Skeletal muscle tissue (tissue), 3 donors: ENCODE measurements at regions not wholly inside any gene's neighbourhood (a gene's known extent, or its start where the extent isn't known, plus 50 kb on each side); places are given as distances from the start of the nearest gene placed in this dataset.
"Not testable (repeated sequence)": the region's sequence is repeated elsewhere in the genome, so short reads cannot be mapped to it uniquely, and the experiment has no call there.

Experiments
- H3K27ac ChIP-seq: one replicate; pipeline ENCODE4 v1.7.0; 2013; ENCODE audit warnings: mild to moderate bottlenecking, low read depth, low read length, inconsistent platforms
- H3K27me3 ChIP-seq, 3 donors: one replicate each; pipeline ENCODE4 v1.7.0; 2013; ENCODE audit warnings: low read length in 3 of 3; ENCODE audit not compliant: control insufficient read depth in 3 of 3, insufficient read depth in 3 of 3
- H3K36me3 ChIP-seq, 3 donors: one replicate each; pipeline ENCODE4 v1.7.0; 2013; ENCODE audit warnings: low read length in 3 of 3; ENCODE audit not compliant: control insufficient read depth in 3 of 3, insufficient read depth in 3 of 3
- H3K4me1 ChIP-seq, 3 donors: one replicate each; pipeline ENCODE4 v1.7.0; 2013; ENCODE audit warnings: low read length in 3 of 3, mild to moderate bottlenecking in 3 of 3; ENCODE audit not compliant: control insufficient read depth in 3 of 3, insufficient read depth in 3 of 3
- H3K4me3 ChIP-seq, 3 donors: one replicate each; pipeline ENCODE4 v1.7.0; 2013; ENCODE audit warnings: low read length in 3 of 3
- H3K9ac ChIP-seq, 3 donors: one replicate each; pipeline ENCODE4 v1.7.0; 2013; ENCODE audit warnings: low read length in 3 of 3, mild to moderate bottlenecking in 3 of 3, moderate library complexity in 2 of 3, low read depth in 1 of 3
- H3K9me3 ChIP-seq, 3 donors: one replicate each; pipeline ENCODE4 v1.7.0; 2013; ENCODE audit warnings: low read length in 3 of 3; ENCODE audit not compliant: control insufficient read depth in 3 of 3
- donor health status: Osteomylitis.

DNA sequence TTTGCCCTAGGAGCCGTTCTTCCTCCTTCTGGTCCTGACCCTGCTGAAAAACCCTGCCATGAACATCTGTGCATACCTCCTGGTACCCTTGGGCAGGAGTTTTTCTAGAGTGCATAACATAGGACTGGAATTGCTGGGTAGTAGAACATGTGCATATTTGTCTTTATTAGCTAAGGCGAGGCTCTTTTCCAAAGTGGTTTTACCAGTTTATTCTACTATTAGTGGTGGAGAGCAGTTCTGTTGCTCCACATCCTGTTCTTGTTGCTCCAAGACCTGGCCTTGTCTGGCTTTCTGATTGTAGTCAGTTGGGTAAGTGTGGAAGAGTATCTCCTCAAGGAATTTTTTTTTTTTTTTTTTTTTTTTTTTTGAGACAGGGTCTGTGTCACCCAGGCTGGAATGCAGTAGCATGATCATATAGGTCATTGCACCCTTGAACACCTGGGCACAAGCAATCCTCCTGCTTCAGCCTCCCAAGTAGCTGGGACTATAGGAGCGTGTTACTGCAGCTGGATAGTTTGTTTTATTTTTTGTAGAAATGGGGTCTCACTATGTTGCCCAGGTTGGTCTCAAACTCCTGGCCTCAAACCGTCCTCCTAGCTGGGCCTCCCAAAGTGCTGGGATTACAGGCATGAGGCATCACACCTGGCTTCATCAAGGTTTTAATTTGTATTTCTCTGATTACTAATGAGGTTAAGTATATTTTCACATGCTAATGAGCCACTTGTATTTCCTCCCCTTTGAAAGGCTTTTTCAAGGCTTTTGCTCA is 85.2 kb downstream of the SPRY4 start:
- Histone ChIP-seq H3K27ac (no peak overlapping the region), H3K4me1 (no peaks in the 10 kb centered on the region), H3K4me3 (no peak overlapping the region), H3K9me3 (no peaks in the 10 kb centered on the region), H3K27me3 (peaks cover 0 to 4% (median 0%) of the 10 kb centered on the region in 3 donors), H3K36me3 (no peaks in the 10 kb centered on the region), H3K9ac (no peak overlapping the region)

DNA sequence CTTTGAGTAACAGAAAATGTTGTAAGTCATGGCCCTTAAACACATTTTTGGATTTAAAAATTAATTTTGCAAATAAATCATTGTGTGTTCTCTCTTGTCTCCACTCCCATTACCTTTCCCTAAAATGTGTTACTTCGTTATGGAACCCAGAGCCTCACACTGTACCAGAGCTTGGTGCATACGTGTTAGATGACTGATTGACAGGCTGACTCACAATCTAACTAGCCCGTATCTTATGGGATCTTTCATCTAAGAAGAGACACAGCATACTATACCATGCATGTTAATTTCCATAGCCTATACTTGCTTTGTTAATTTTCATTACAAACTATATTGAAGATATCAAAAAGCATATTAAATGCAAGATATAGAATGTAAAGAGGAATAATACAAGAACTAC is 87.1 kb downstream of the SPRY4 start:
- no peaks in the 10 kb centered on the region for H3K4me1 ChIP-seq
- no peak overlapping the region for H3K4me3 ChIP-seq
- H3K9me3 ChIP-seq, result no peaks in the 10 kb centered on the region
- no peak overlapping the region for H3K9ac ChIP-seq
- peaks cover 0 to 4% (median 0%) of the 10 kb centered on the region in 3 donors for H3K27me3 ChIP-seq
- no peaks in the 10 kb centered on the region for H3K36me3 ChIP-seq
- H3K27ac ChIP-seq, result no peak overlapping the region

DNA sequence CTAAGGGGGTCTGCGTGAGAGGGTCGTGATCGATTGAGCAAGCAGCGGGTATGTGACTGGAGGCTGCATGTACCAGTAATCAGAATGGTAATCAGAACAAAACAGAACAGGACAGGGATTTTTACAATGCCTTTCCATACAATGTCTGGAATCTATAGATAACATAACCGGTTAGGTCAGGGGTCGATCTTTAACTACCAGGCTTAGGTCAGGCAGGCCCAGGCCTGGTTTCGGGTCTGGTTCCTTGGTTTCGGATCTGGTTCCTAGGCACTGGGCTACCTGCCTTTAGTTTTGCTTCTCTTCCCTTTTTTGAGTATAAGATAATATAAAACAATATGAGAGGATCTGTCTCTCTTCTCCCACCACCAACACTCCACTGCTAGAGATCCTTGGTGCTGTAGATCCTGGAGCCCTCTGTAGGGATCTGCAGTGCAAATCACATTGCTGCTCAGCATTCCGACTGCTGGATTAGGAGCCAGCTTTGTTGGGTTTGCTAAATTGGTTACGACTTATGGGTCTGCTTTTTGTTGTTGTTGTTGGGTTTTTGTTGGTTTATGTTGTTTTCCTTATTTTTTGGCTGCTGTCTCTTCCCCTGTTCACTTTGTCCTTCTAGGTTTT is 88.0 kb downstream of the SPRY4 start:
- H3K9ac ChIP-seq, H3K27me3 ChIP-seq, H3K36me3 ChIP-seq, H3K4me3 ChIP-seq, H3K9me3 ChIP-seq, H3K4me1 ChIP-seq, H3K27ac ChIP-seq: not testable (repeated sequence)

DNA sequence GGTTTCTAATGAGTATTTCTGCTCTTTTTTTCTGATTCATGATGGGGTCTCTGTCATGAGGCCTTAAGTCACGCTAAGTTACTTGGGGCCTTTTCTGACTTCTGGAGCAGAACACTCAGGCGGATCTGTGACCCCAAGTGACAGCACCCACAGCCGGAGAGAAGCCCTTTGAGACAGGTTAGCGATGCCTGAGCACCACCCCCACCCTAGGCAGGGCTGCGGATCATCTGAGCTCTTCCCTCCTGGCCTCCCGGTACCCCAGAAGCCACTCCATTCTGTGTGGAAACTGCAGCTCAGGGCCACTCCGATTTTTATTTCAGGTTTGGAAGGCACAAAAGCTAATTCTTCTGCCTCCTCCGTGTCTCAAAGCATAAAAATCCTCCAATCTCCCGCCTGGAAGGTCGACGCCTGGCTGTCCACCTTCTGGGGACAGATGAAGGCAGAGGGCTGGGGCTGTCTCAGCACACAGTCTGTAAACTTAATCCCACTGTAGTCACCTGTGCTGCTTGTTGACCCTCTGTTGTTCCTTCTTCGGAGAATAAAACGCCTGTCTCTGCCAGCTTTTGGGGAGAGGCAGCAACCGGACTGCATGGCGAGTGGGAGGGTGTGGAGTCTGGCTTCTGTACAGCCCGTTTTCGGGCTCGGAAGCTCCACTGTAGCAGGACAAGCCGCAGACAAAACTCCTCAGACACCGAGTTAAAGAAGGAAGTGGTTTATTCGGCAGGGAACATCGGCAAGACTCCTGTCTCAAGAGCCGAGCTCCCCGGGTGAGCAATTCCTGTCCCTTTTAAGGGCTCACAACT is 88.8 kb downstream of the SPRY4 start:
- H3K4me1 ChIP-seq, result no peaks in the 10 kb centered on the region
- H3K4me3 ChIP-seq, result no peak overlapping the region
- peaks cover 0 to 4% (median 0%) of the 10 kb centered on the region in 3 donors for H3K27me3 ChIP-seq
- H3K27ac ChIP-seq, result no peak overlapping the region
- H3K9me3 ChIP-seq, result no peaks in the 10 kb centered on the region
- H3K36me3 ChIP-seq, result no peaks in the 10 kb centered on the region
- H3K9ac ChIP-seq, result no peak overlapping the region

DNA sequence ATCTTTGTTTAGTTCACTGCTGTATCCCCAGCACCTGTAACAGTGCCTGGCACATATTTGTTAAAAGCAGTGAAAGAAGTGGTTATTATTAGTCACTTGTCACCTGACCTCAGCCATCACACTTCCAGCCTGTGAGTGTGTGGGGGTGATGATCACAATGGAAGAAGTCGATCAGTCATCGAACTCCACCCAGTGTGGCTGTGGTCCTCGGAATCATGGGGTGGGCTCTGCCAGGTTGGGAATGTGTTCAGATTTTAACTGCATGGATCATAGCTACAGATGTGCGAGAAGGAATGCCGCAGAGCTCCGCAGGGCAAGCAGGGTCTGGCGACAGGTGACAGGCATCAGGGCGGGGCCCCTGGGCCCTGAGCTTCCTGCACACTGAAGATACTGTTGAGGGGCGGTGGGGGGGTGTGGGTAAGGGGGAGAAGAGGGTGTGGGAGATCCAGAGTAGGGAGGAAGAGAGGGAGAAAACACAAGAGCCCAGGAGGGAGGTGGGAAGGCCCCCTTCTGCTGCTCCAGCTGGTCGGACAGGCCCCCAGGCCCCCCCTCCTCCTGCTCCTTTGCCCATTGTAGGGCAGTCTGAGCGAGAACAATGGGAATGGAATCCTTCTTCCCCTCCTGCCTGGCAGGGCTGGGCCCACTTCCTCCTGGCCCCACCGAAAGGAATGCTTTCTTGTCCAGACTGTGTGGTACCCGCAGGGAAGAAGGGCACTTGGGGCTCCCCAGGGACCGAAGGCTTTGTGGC is 89.6 kb downstream of the SPRY4 start:
- Histone ChIP-seq H3K9me3 (no peaks in the 10 kb centered on the region), H3K27ac (no peak overlapping the region), H3K9ac (no peak overlapping the region)

DNA sequence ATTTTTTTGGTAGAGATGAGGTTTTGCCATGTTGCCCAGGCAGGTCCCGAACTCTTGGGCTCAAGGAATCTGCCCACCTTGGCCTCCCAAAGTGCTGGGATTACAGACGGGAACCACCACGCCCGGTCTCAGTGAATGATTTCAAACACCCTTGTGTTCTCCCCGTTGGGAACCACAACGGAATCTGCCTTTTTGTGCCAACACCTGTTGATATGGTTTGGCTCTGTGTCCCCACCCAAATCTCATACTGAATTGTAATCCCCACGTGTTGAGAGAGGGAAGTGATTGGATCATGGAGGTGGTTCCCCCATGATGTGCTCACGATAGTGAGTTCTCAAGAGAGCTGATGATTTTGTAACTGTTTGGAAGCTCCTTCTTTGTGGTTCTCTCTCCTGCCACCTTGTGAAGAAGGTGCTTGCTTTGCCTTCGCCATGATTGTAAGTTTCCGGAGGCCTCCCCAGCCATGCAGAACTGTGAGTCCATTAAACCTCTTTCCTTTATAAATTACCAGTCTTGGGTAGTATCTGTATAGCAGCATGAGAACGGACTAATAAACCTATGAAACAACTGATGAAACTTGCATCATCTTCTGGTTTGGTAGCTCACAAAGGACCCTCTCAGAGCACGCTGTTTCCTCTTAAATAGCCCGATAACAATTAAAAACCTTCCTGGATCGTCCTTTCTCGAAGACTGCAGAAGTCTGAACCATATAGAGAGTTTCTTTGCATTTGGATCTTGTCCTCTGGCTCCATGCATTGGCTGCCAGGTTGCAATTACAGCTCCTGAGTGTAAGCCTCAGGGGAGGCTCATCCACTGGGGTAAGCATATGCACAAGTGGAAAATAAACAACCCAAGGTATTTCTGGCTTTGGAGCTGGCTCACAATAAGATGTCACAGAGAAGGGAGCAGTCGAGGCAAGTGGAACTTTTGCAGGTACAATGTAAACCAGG is 91.5 kb downstream of the SPRY4 start:
- Histone ChIP-seq H3K9me3 (no peaks in the 10 kb centered on the region), H3K4me3 (no peak overlapping the region), H3K27ac (no peak overlapping the region), H3K36me3 (no peaks in the 10 kb centered on the region), H3K9ac (no peak overlapping the region), H3K27me3 (peaks cover 0 to 4% (median 0%) of the 10 kb centered on the region in 3 donors), H3K4me1 (no peaks in the 10 kb centered on the region)

More for the DNA sequence above, 89.6 kb downstream of the SPRY4 start:
- Histone ChIP-seq H3K36me3 (no peaks in the 10 kb centered on the region), H3K27me3 (peaks cover 0 to 4% (median 0%) of the 10 kb centered on the region in 3 donors), H3K4me3 (no peak overlapping the region), H3K4me1 (no peaks in the 10 kb centered on the region)

DNA sequence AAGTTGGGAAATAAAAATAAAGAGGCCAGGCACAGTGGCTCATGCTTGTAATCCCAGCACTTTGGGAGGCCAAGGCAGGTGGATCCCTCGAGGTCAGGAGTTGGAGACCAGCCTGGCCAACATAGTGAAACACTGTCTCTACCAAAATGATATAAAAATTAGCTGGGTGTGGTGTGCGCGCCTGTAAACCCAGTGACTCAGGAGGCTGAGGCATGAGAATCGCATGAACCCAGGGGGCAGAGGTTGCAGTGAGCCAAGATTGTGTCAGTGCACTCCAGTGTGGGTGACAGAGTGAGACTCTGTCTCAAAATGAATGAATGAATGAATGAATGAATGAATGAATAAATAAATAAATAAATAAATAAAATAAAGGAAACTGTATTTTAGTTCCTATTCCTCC is 93.9 kb downstream of the SPRY4 start:
- not testable (repeated sequence) for H3K27ac ChIP-seq, H3K27me3 ChIP-seq, H3K36me3 ChIP-seq, H3K4me1 ChIP-seq, H3K9ac ChIP-seq, H3K4me3 ChIP-seq, H3K9me3 ChIP-seq

DNA sequence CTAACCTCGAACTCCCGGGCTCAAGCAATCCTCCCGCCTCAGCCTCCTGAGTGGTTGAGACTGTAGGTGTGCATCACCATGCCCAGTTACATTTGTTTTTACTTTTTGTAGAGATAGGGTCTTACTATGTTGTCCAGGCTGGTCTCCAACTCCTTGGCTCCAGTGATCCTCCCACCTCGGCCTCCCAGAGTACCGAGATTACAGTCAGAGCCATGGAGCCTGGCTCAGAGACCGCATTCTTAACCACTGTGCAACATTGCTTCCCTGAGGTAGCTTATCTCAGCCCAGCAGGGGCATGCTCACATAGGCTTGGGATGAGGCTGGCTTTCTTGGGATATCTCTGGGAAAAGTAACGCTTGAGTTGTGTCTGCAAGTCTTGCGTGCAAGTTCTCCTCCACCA is 99.7 kb downstream of the SPRY4 start:
- Histone ChIP-seq H3K27ac (no peak overlapping the region), H3K4me1 (no peaks in the 10 kb centered on the region), H3K27me3 (peaks cover 0 to 8% (median 0%) of the 10 kb centered on the region in 3 donors), H3K9ac (no peak overlapping the region), H3K9me3 (no peaks in the 10 kb centered on the region), H3K36me3 (no peaks in the 10 kb centered on the region), H3K4me3 (no peak overlapping the region)
